Keratinocyte (primary cell): ENCODE measurements at regions not wholly inside any gene's neighbourhood (a gene's known extent, or its start where the extent isn't known, plus 50 kb on each side); places are given as distances from the start of the nearest gene placed in this dataset.

Experiments
- CTCF ChIP-seq, 3 experiments: IDR thresholded peaks in 1 of 3; conservative IDR thresholded peaks in 1 of 3; optimal IDR thresholded peaks in 1 of 3; 2 replicates in 2 of 3; 3 replicates in 1 of 3; pipeline versions ENCODE3 to v1.5.1; 2011; ENCODE audit warnings: low read length in 3 of 3, mild to moderate bottlenecking in 3 of 3, moderate library complexity in 2 of 3, control low read depth in 1 of 3, inconsistent platforms in 1 of 3; ENCODE audit not compliant: insufficient read depth in 2 of 3; ENCODE audit errors: extremely low read depth in 1 of 3
- EZH2 ChIP-seq: IDR thresholded peaks from one replicate; pipeline ENCODE4 v1.6.1; 2012; ENCODE audit warnings: inconsistent platforms, mild to moderate bottlenecking, low read length, moderate library complexity

GRCh38 chr16:75948441-75948840, 222.2 kb upstream of the CPHXL start:
- no peak for TF ChIP-seq CTCF (optimal IDR thresholded peaks at IDR 0.05 in 1 of 3, IDR thresholded peaks at IDR 0.05 in 1 of 3, conservative IDR thresholded peaks at IDR 0.05 in 1 of 3; ENCODE audit: extremely low read depth in 1 of 3, insufficient read depth in 2 of 3, low read length in 3 of 3)
- TF ChIP-seq EZH2 = no peak
